KMS-11 (cell line): ENCODE measurements at regions not wholly inside any gene's neighbourhood (a gene's known extent, or its start where the extent isn't known, plus 50 kb on each side); places are given as distances from the start of the nearest gene placed in this dataset.

ENCODE experiments used
- H2AFZ ChIP-seq: fragments of 200-600 bp; sonication (generic); 2 replicates; pipeline ENCODE4 v1.6.1; 2016; ENCODE audit warnings: antibody characterized with exemption, mixed run types, low read depth
- H3K27ac ChIP-seq: fragments of 200-600 bp; sonication (generic); 2 replicates; pipeline ENCODE4 v1.6.1; 2016; ENCODE audit warnings: mild to moderate bottlenecking, mixed run types
- H3K27me3 ChIP-seq: fragments of 200-600 bp; sonication (generic); 2 replicates; pipeline ENCODE4 v1.6.1; 2017; ENCODE audit warnings: mild to moderate bottlenecking, low read depth, mixed run types, moderate library complexity; ENCODE audit not compliant: insufficient read depth
- H3K36me3 ChIP-seq: fragments of 200-600 bp; sonication (generic); 2 replicates; pipeline ENCODE4 v1.6.1; 2017; ENCODE audit warnings: mild to moderate bottlenecking, mixed run types; ENCODE audit not compliant: insufficient read depth
- H3K4me1 ChIP-seq: fragments of 200-600 bp; sonication (generic); 2 replicates; pipeline ENCODE4 v1.6.1; 2016; ENCODE audit warnings: mild to moderate bottlenecking, low read depth, mixed run types; ENCODE audit not compliant: poor library complexity, severe bottlenecking
- H3K4me2 ChIP-seq: fragments of 200-600 bp; sonication (generic); 2 replicates; pipeline ENCODE4 v1.7.0; 2016; ENCODE audit warnings: mild to moderate bottlenecking, mixed run types
- H3K4me3 ChIP-seq: fragments of 200-600 bp; sonication (generic); IDR thresholded peaks from 2 replicates; pipeline ENCODE4 v1.6.1; 2017; ENCODE audit warnings: low read depth, low read length, mixed read lengths; ENCODE audit not compliant: insufficient read depth
- H3K79me2 ChIP-seq: fragments of 200-600 bp; sonication (generic); 2 replicates; pipeline ENCODE4 v1.6.1; 2016; ENCODE audit warnings: low read depth, mixed run types; ENCODE audit not compliant: insufficient read depth
- H3K9ac ChIP-seq: fragments of 200-600 bp; sonication (generic); 2 replicates; pipeline ENCODE4 v1.6.1; 2016; ENCODE audit warnings: mild to moderate bottlenecking, mixed run types
- H4K20me1 ChIP-seq: fragments of 200-600 bp; sonication (generic); 2 replicates; pipeline ENCODE4 v1.6.1; 2016; ENCODE audit warnings: mild to moderate bottlenecking, mixed run types; ENCODE audit not compliant: insufficient read depth
- CTCF ChIP-seq: fragments of 200-600 bp; sonication (generic); conservative IDR thresholded peaks from 2 replicates; pipeline ENCODE4 v1.6.1; 2017; ENCODE audit warnings: low read depth, mild to moderate bottlenecking, antibody characterized with exemption, low read length, moderate library complexity, mixed read lengths

DNA sequence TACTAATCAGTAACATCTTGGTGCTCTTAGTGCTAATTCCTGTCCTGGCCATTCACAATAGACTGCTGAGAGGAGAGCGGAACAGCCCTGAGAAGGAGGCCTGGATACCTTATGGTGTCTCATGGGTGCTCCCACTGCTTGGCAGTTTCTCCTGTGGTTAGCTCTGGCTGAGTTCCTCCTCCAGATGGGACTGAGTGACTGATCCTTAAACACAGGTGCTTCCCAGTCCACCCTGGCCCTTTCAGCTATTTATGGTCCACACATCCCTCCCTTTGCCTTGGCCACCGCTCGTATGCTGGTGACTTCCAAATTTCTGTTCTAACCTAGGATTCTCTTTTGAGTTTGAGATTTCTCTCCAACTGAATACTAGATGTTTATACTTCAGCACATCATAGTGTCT, 157.0 kb upstream of the CACNA1E start:
- Histone ChIP-seq H4K20me1 (no peaks in the 10 kb centered on the region), H3K4me1 (no peaks in the 10 kb centered on the region), H3K27me3 (no peaks in the 10 kb centered on the region), H3K4me3 (no peak overlapping the region), H3K36me3 (no peaks in the 10 kb centered on the region), H3K9ac (no peak overlapping the region), H3K27ac (no peak overlapping the region), H2AFZ (no peak overlapping the region), H3K79me2 (no peaks in the 10 kb centered on the region), H3K4me2 (no peak overlapping the region)
- TF ChIP-seq CTCF: no peak

DNA sequence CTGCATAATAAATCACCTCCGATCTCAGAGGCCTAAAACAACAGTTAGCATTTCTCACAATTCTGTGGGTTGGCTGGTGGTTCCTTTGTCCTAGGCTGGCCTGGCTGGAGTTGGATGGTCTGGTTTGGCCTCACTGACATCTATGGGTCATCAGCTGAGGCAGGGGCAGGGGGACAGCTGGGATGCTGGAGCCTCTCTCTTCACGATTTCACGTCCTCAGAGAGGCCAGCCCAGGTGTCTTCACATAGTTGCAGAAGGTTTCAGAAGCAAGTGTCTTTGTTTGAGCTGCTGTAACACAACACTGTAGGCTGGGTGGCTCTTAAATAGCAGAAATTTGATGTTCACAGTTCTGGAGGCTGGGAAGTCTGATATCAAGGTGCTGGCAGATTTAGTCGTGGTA, 155.5 kb upstream of the CACNA1E start:
- H3K27ac ChIP-seq: no peak overlapping the region
- H3K36me3 ChIP-seq: no peaks in the 10 kb centered on the region
- no peaks in the 10 kb centered on the region for H4K20me1 ChIP-seq
- H3K27me3 ChIP-seq: no peaks in the 10 kb centered on the region
- H3K4me3 ChIP-seq: no peak overlapping the region
- H3K79me2 ChIP-seq: no peaks in the 10 kb centered on the region
- no peak for TF ChIP-seq CTCF
- H3K4me2 ChIP-seq: no peak overlapping the region
- no peak overlapping the region for H2AFZ ChIP-seq
- no peak overlapping the region for H3K9ac ChIP-seq
- no peaks in the 10 kb centered on the region for H3K4me1 ChIP-seq

- H3K4me2 ChIP-seq: no peak overlapping the region
- no peak overlapping the region for H3K4me3 ChIP-seq
- H2AFZ ChIP-seq: no peak overlapping the region
- H3K27me3 ChIP-seq: no peaks in the 10 kb centered on the region
- no peaks in the 10 kb centered on the region for H3K4me1 ChIP-seq
- H3K9ac ChIP-seq: no peak overlapping the region
- TF ChIP-seq CTCF: no peak
- no peaks in the 10 kb centered on the region for H3K79me2 ChIP-seq
- H3K36me3 ChIP-seq: no peaks in the 10 kb centered on the region
- no peak overlapping the region for H3K27ac ChIP-seq
- no peaks in the 10 kb centered on the region for H4K20me1 ChIP-seq
Measured at GRCh38 chr1:181334724-181335123, 148.6 kb upstream of the CACNA1E start.

DNA sequence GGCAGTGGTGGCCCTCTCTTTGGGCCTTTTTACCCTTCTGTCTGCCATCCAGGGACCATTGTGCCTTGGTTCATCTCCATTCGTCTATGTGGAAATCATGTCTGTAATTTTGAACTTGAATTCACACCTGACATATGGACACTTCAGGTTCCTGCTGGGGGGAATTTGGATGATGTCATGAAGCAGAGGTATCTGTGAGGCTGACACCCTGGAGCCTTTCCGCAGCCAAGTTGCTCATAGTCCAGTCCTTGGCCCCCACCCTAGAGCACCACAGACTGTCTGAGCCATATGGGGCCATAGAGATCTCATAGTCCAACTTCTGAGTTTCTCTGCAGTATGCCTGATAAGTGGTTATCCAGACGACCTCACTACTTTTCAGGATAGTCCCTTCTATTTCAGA, 147.7 kb upstream of the CACNA1E start:
- H3K27me3 ChIP-seq: no peaks in the 10 kb centered on the region
- no peaks in the 10 kb centered on the region for H3K4me1 ChIP-seq
- H3K36me3 ChIP-seq: no peaks in the 10 kb centered on the region
- no peak for TF ChIP-seq CTCF
- H3K27ac ChIP-seq: no peak overlapping the region
- no peak overlapping the region for H3K4me2 ChIP-seq
- H4K20me1 ChIP-seq: no peaks in the 10 kb centered on the region
- H3K4me3 ChIP-seq: no peak overlapping the region
- H3K79me2 ChIP-seq: no peaks in the 10 kb centered on the region
- H3K9ac ChIP-seq: no peak overlapping the region
- H2AFZ ChIP-seq: no peak overlapping the region
